Activated CD4-positive, alpha-beta T cell treated with anti-CD3 and anti-CD28 coated beads for 36 hours (primary cell): ENCODE measurements at regions not wholly inside any gene's neighbourhood (a gene's known extent, or its start where the extent isn't known, plus 50 kb on each side); places are given as distances from the start of the nearest gene placed in this dataset.
"Not testable (repeated sequence)": the region's sequence is repeated elsewhere in the genome, so short reads cannot be mapped to it uniquely, and the experiment has no call there.

Experiments used
- ATAC-seq: fragments of 200-7000 bp; cut with Tn5 transposase; one replicate; pipeline ENCODE4 v1.10.0; 2021; ENCODE audit warnings: mild to moderate bottlenecking, moderate library complexity
- CTCF ChIA-PET: fragments of 350-600 bp; sonication (Branson Sonifier 250); formaldehyde crosslinking; loops from one replicate; lab custom pipeline; 2021; ENCODE audit warnings: antibody characterized with exemption; lab: Charles Lee
- POLR2A ChIA-PET: fragments of 350-600 bp; sonication (Branson Sonifier 250); formaldehyde crosslinking; loops from one replicate; lab custom pipeline; 2021; ENCODE audit warnings: antibody characterized with exemption, inconsistent platforms; lab: Charles Lee
- DNase-seq: peaks from one replicate; pipeline ENCODE4 v3.0.0-alpha.2; 2020
- H3K27ac Mint-ChIP-seq: one replicate; pipeline ENCODE4 v1.8.0; 2021; ENCODE audit warnings: mixed read lengths
- H3K27me3 Mint-ChIP-seq: one replicate; pipeline ENCODE4 v1.8.0; 2021; ENCODE audit warnings: mixed read lengths
- H3K36me3 Mint-ChIP-seq: one replicate; pipeline ENCODE4 v1.8.0; 2021; ENCODE audit warnings: low read depth, mixed read lengths
- H3K4me1 Mint-ChIP-seq: one replicate; pipeline ENCODE4 v1.8.0; 2021; ENCODE audit warnings: mixed read lengths
- H3K4me3 Mint-ChIP-seq: one replicate; pipeline ENCODE4 v1.8.0; 2021; ENCODE audit warnings: mild to moderate bottlenecking, moderate library complexity, mixed read lengths
- H3K9me3 Mint-ChIP-seq: one replicate; pipeline ENCODE4 v1.8.0; 2021; ENCODE audit warnings: low read depth, mixed read lengths
- intact Hi-C, 2 experiments: fragments of 100-400 bp; cut with DNase I in 1 of 2; cut with micrococcal nuclease in 1 of 2; formaldehyde crosslinking; loops; one replicate each; pipeline versions ENCODE4 v1.14.2 to v1.15.1; 2022 to 2024; cut with DNase I, micrococcal nuclease

- Mint-ChIP-seq H3K4me3 (no peak overlapping the region), H3K9me3 (no peaks in the 10 kb centered on the region), H3K36me3 (no peaks in the 10 kb centered on the region), H3K27ac (no peak overlapping the region), H3K4me1 (peaks cover 4% of the 10 kb centered on the region), H3K27me3 (peaks cover 4% of the 10 kb centered on the region)
- CTCF ChIA-PET = no interaction called here
- POLR2A ChIA-PET = no interaction called here
- ATAC-seq = no peak
- intact Hi-C loops = no loop called here
- no peak for DNase-seq
Measured at GRCh38 chr2:187996630-187997029, 295.0 kb upstream of the GULP1 start.

GRCh38 chr2:188000189-188000588, 291.5 kb upstream of the GULP1 start:
- peaks cover 4% of the 10 kb centered on the region for H3K27me3 Mint-ChIP-seq
- no peaks in the 10 kb centered on the region for H3K4me1 Mint-ChIP-seq
- ChIA-PET CTCF (no interaction called here), POLR2A (no interaction called here)
- no peaks in the 10 kb centered on the region for H3K9me3 Mint-ChIP-seq
- no peak for ATAC-seq
- H3K27ac Mint-ChIP-seq = no peak overlapping the region
- no peak overlapping the region for H3K4me3 Mint-ChIP-seq
- intact Hi-C loops = no loop called here
- no peaks in the 10 kb centered on the region for H3K36me3 Mint-ChIP-seq
- DNase-seq = no peak

GRCh38 chr2:188003800-188004199, 287.9 kb upstream of the GULP1 start:
- H3K9me3 Mint-ChIP-seq = no peaks in the 10 kb centered on the region

GRCh38 chr2:188013767-188014166, 277.9 kb upstream of the GULP1 start:
- ATAC-seq (no peak), DNase-seq (no peak)
- intact Hi-C loops = no loop called here
- Mint-ChIP-seq H3K36me3 (no peaks in the 10 kb centered on the region), H3K4me1 (no peaks in the 10 kb centered on the region), H3K9me3 (no peaks in the 10 kb centered on the region), H3K4me3 (no peak overlapping the region), H3K27ac (no peak overlapping the region), H3K27me3 (peaks cover 9% of the 10 kb centered on the region)
- ChIA-PET POLR2A (no interaction called here), CTCF (no interaction called here)

More at GRCh38 chr2:188003800-188004199, 287.9 kb upstream of the GULP1 start:
- ATAC-seq (no peak), DNase-seq (no peak)
- ChIA-PET POLR2A (no interaction called here), CTCF (no interaction called here)
- Mint-ChIP-seq H3K36me3 (no peaks in the 10 kb centered on the region), H3K4me1 (no peaks in the 10 kb centered on the region), H3K27ac (no peak overlapping the region), H3K4me3 (no peak overlapping the region), H3K27me3 (no peaks in the 10 kb centered on the region)
- intact Hi-C loops = no loop called here

GRCh38 chr2:188016917-188017316, 274.8 kb upstream of the GULP1 start:
- no peaks in the 10 kb centered on the region for H3K36me3 Mint-ChIP-seq
- H3K27ac Mint-ChIP-seq = no peak overlapping the region
- H3K4me3 Mint-ChIP-seq = no peak overlapping the region
- POLR2A ChIA-PET = no interaction called here
- H3K4me1 Mint-ChIP-seq = no peaks in the 10 kb centered on the region
- no peaks in the 10 kb centered on the region for H3K9me3 Mint-ChIP-seq
- intact Hi-C loops = no loop called here
- H3K27me3 Mint-ChIP-seq = peaks cover 9% of the 10 kb centered on the region
- DNase-seq = no peak
- no peak for ATAC-seq
- CTCF ChIA-PET = no interaction called here

GRCh38 chr2:188022389-188022788, 269.3 kb upstream of the GULP1 start:
- no peaks in the 10 kb centered on the region for H3K36me3 Mint-ChIP-seq
- H3K4me3 Mint-ChIP-seq = no peak overlapping the region
- DNase-seq (no peak), ATAC-seq (no peak)
- no peaks in the 10 kb centered on the region for H3K9me3 Mint-ChIP-seq
- ChIA-PET CTCF (no interaction called here), POLR2A (no interaction called here)
- no peaks in the 10 kb centered on the region for H3K4me1 Mint-ChIP-seq
- intact Hi-C loops = no loop called here
- no peak overlapping the region for H3K27ac Mint-ChIP-seq
- no peaks in the 10 kb centered on the region for H3K27me3 Mint-ChIP-seq

- no peak for ATAC-seq
- no peak for DNase-seq
- H3K4me3 Mint-ChIP-seq = no peak overlapping the region
- no peaks in the 10 kb centered on the region for H3K9me3 Mint-ChIP-seq
- H3K27ac Mint-ChIP-seq = no peak overlapping the region
- H3K36me3 Mint-ChIP-seq = no peaks in the 10 kb centered on the region
- intact Hi-C loops = no loop called here
- no peaks in the 10 kb centered on the region for H3K27me3 Mint-ChIP-seq
- ChIA-PET CTCF (no interaction called here), POLR2A (no interaction called here)
- H3K4me1 Mint-ChIP-seq = no peaks in the 10 kb centered on the region
Measured at GRCh38 chr2:188023035-188023434, 268.6 kb upstream of the GULP1 start.

- DNase-seq = no peak
- Mint-ChIP-seq H3K4me3 (no peak overlapping the region), H3K4me1 (no peaks in the 10 kb centered on the region), H3K9me3 (no peaks in the 10 kb centered on the region), H3K27ac (no peak overlapping the region), H3K36me3 (no peaks in the 10 kb centered on the region), H3K27me3 (no peaks in the 10 kb centered on the region)
- CTCF ChIA-PET = interaction anchor here (0.5 kb wide), 1 partner anchor 12 kb away, joined by 4 read pairs; no protein-coding TSS in a partner anchor
- no peak for ATAC-seq
- intact Hi-C loops = no loop called here
- POLR2A ChIA-PET = no interaction called here
Measured at GRCh38 chr2:188024811-188025210, 266.9 kb upstream of the GULP1 start.

- Mint-ChIP-seq H3K27ac (no peak overlapping the region), H3K36me3 (no peaks in the 10 kb centered on the region), H3K4me3 (no peak overlapping the region), H3K4me1 (no peaks in the 10 kb centered on the region), H3K9me3 (no peaks in the 10 kb centered on the region), H3K27me3 (peaks cover 2% of the 10 kb centered on the region)
- no peak for ATAC-seq
- ChIA-PET CTCF (interaction anchor here (0.5 kb wide), 1 partner anchor 129 kb away, joined by 3 read pairs; no protein-coding TSS in a partner anchor), POLR2A (no interaction called here)
- no peak for DNase-seq
- intact Hi-C loops = no loop called here
Measured at GRCh38 chr2:188028739-188029138, 262.9 kb upstream of the GULP1 start.

- POLR2A ChIA-PET = no interaction called here
- CTCF ChIA-PET = no interaction called here
- intact Hi-C loops = no loop called here
- H3K9me3 Mint-ChIP-seq = no peaks in the 10 kb centered on the region
- peaks cover 4% of the 10 kb centered on the region for H3K27me3 Mint-ChIP-seq
- no peak overlapping the region for H3K4me3 Mint-ChIP-seq
- no peak for ATAC-seq
- no peak for DNase-seq
- H3K36me3 Mint-ChIP-seq = no peaks in the 10 kb centered on the region
- no peak overlapping the region for H3K27ac Mint-ChIP-seq
- no peaks in the 10 kb centered on the region for H3K4me1 Mint-ChIP-seq
Measured at GRCh38 chr2:188032306-188032705, 259.4 kb upstream of the GULP1 start.

- Mint-ChIP-seq H3K27me3 (peaks cover 4% of the 10 kb centered on the region), H3K36me3 (no peaks in the 10 kb centered on the region), H3K4me3 (no peak overlapping the region), H3K9me3 (no peaks in the 10 kb centered on the region), H3K27ac (no peak overlapping the region), H3K4me1 (no peaks in the 10 kb centered on the region)
- CTCF ChIA-PET = no interaction called here
- POLR2A ChIA-PET = no interaction called here
- intact Hi-C loops = no loop called here
- no peak for DNase-seq
- ATAC-seq = no peak
Measured at GRCh38 chr2:188032786-188033185, 258.9 kb upstream of the GULP1 start.

GRCh38 chr2:188033240-188033639, 258.4 kb upstream of the GULP1 start:
- H3K4me3 Mint-ChIP-seq, H3K9me3 Mint-ChIP-seq, H3K27me3 Mint-ChIP-seq, DNase-seq, H3K27ac Mint-ChIP-seq, ATAC-seq, CTCF ChIA-PET, H3K4me1 Mint-ChIP-seq, H3K36me3 Mint-ChIP-seq, POLR2A ChIA-PET, intact Hi-C loops: not testable (repeated sequence)

GRCh38 chr2:188034102-188034501, 257.6 kb upstream of the GULP1 start:
- POLR2A ChIA-PET, H3K36me3 Mint-ChIP-seq, H3K4me3 Mint-ChIP-seq, H3K4me1 Mint-ChIP-seq, H3K9me3 Mint-ChIP-seq, H3K27ac Mint-ChIP-seq, CTCF ChIA-PET, DNase-seq, H3K27me3 Mint-ChIP-seq, intact Hi-C loops, ATAC-seq: not testable (repeated sequence)
